Esophagus squamous epithelium (tissue), 5 donors: ENCODE measurements at regions not wholly inside any gene's neighbourhood (a gene's known extent, or its start where the extent isn't known, plus 50 kb on each side); places are given as distances from the start of the nearest gene placed in this dataset.
"Not testable (repeated sequence)": the region's sequence is repeated elsewhere in the genome, so short reads cannot be mapped to it uniquely, and the experiment has no call there.

Source experiments
- DNase-seq: peaks from one replicate; lab custom pipeline; 2025; lab: John Stamatoyannopoulos, UW
- H3K27ac ChIP-seq, 4 donors: fragments of 200-600 bp; sonication (generic); one replicate each; pipeline ENCODE4 v1.5.1; 2016 to 2019; ENCODE audit warnings: mild to moderate bottlenecking in 1 of 4
- H3K27me3 ChIP-seq, 4 donors: fragments of 200-600 bp; sonication (generic); 1 replicate in 3 of 4; 2 replicates in 1 of 4; pipeline versions ENCODE4 v1.5.1 to v1.6.0; 2017 to 2021; ENCODE audit warnings: antibody characterized with exemption in 1 of 4
- H3K36me3 ChIP-seq, 3 donors: fragments of 200-600 bp; sonication (generic); one replicate each; pipeline ENCODE4 v1.5.1; 2016 to 2019
- H3K4me1 ChIP-seq, 3 donors: fragments of 200-600 bp; sonication (generic); one replicate each; pipeline ENCODE4 v1.5.1; 2017 to 2019
- H3K4me3 ChIP-seq, 4 donors: fragments of 200-600 bp; sonication (generic); 1 replicate in 3 of 4; 2 replicates in 1 of 4; pipeline ENCODE4 v1.5.1; 2016 to 2019; ENCODE audit warnings: mild to moderate bottlenecking in 2 of 4, moderate library complexity in 1 of 4
- H3K9me3 ChIP-seq, 3 donors: fragments of 200-600 bp; sonication (generic); one replicate each; pipeline ENCODE4 v1.5.1; 2016 to 2019
- POLR2A ChIP-seq, 4 donors: fragments of 450-650 bp; IDR thresholded peaks; one replicate each; pipeline ENCODE4 v1.6.1; 2017; ENCODE audit warnings: antibody characterized with exemption in 4 of 4, mild to moderate bottlenecking in 4 of 4, moderate library complexity in 3 of 4
- WGBS, 2 donors: methylation state at CpG; one replicate each; pipeline ENCODE4 v1.1.5; 2018; 5-methylcytosine and 5-hydroxymethylcytosine counted together
- intact Hi-C: fragments of 100-400 bp; cut with DNase I; formaldehyde crosslinking; loops from one replicate; pipeline ENCODE4 v1.15.0; 2022
- TF ChIP-seq, protein P1 (sequence below), 6 experiments: fragments of 450-650 bp in 4 of 6; fragments of 200-600 bp in 2 of 6; sonication (generic) in 2 of 6; IDR thresholded peaks; one replicate each; pipeline ENCODE4 v1.5.1; 2016 to 2019; ENCODE audit warnings: antibody characterized with exemption in 6 of 6, mild to moderate bottlenecking in 4 of 6, moderate library complexity in 4 of 6
- donor health status: DM: yes; HTN: yes; CAD: no.

DNA sequence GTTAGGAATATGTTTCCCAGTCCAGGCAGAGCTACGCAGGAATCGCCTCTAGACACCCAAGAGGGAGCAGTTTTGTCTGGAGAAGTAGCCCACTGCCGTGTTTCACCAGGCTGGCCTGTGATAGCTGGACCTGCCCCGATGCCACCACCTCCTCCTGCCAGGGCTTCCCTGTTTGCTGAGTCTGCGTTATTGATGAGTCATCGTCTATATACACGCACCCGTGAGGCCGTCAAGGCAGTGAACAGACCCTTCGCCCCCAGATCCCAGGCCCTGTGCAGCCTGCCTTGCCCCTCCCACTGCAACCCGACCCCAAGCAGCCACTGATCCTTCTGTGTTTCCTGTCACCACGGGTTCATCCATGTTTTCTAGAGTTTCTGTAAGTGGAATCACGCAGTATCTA, 141.9 kb downstream of the IGLL1 start:
- DNase-seq = no peak
- Histone ChIP-seq H3K9me3 (no peaks in the 10 kb centered on the region), H3K4me1 (peaks cover 0 to 5% (median under 1%) of the 10 kb centered on the region in 3 donors), H3K27me3 (peaks cover 0 to 22% (median 0%) of the 10 kb centered on the region in 4 donors), H3K4me3 (no peak overlapping the region), H3K27ac (no peak overlapping the region), H3K36me3 (no peaks in the 10 kb centered on the region)
- TF ChIP-seq, protein P1, sequence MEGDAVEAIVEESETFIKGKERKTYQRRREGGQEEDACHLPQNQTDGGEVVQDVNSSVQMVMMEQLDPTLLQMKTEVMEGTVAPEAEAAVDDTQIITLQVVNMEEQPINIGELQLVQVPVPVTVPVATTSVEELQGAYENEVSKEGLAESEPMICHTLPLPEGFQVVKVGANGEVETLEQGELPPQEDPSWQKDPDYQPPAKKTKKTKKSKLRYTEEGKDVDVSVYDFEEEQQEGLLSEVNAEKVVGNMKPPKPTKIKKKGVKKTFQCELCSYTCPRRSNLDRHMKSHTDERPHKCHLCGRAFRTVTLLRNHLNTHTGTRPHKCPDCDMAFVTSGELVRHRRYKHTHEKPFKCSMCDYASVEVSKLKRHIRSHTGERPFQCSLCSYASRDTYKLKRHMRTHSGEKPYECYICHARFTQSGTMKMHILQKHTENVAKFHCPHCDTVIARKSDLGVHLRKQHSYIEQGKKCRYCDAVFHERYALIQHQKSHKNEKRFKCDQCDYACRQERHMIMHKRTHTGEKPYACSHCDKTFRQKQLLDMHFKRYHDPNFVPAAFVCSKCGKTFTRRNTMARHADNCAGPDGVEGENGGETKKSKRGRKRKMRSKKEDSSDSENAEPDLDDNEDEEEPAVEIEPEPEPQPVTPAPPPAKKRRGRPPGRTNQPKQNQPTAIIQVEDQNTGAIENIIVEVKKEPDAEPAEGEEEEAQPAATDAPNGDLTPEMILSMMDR (IDR thresholded peaks at IDR 0.05) = no peak
- no peak for TF ChIP-seq POLR2A (IDR thresholded peaks at IDR 0.05)
- intact Hi-C loops = no loop called here
- 27 to 39% methylated on average over 9 to 10 of the region's 13 CpGs for WGBS, 2 donors

DNA sequence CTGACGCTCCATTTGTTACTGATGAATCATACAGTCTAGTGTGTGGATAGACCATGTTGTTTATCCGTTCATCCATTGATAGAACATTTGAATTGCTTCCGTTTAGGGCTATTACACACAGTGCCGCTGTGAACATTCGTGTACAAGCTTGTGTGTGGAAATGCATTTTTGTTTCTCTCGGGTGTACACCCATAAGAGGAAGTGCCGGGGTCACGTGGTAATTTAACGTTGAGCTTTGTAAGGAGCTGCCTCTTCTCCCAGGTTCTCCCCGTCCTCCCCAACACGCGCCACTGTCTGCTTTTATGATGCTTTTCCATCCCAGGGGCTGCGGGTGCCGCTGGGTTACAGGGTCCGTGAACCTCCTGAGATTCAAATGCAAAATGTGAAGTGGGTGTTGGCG, 142.3 kb downstream of the IGLL1 start:
- WGBS, 2 donors = 81 to 84% methylated on average over 6 to 14 of the region's 16 CpGs
- TF ChIP-seq, protein P1 (IDR thresholded peaks at IDR 0.05) = no peak
- no peak for TF ChIP-seq POLR2A (IDR thresholded peaks at IDR 0.05)
- no peak for DNase-seq

DNA sequence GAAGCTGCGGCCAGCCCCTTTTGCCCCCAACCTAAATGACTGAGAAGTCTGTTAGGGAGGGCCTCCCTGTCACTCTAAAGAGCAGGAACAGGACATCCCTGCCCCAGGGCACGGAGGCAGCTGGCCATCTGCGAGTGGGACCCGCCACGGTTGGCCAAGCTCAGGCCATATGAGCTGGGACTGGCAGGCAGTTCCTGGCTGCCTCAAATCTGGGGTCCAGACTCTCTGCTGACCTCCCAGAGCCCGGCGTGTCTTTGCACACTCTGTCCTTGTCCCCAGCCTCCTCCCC, 143.0 kb downstream of the IGLL1 start:
- peaks cover 0 to 32% (median 0%) of the 10 kb centered on the region in 4 donors for H3K27me3 ChIP-seq
- intact Hi-C loops, H3K27ac ChIP-seq, H3K9me3 ChIP-seq, H3K4me3 ChIP-seq, H3K36me3 ChIP-seq, DNase-seq: not testable (repeated sequence)
- peaks cover 0 to 11% (median 2%) of the 10 kb centered on the region in 3 donors for H3K4me1 ChIP-seq
- 100% methylated on average over 2 of the region's 7 CpGs; no CpG with 5 or more reads in 1 of the 2 donors for WGBS, 2 donors

More for the DNA sequence above, 142.3 kb downstream of the IGLL1 start:
- Histone ChIP-seq H3K9me3 (no peaks in the 10 kb centered on the region), H3K4me3 (no peak overlapping the region), H3K36me3 (no peaks in the 10 kb centered on the region), H3K4me1 (peaks cover 0 to 10% (median 2%) of the 10 kb centered on the region in 3 donors), H3K27ac (no peak overlapping the region), H3K27me3 (peaks cover 0 to 26% (median 0%) of the 10 kb centered on the region in 4 donors)
- intact Hi-C loops = no loop called here

DNA sequence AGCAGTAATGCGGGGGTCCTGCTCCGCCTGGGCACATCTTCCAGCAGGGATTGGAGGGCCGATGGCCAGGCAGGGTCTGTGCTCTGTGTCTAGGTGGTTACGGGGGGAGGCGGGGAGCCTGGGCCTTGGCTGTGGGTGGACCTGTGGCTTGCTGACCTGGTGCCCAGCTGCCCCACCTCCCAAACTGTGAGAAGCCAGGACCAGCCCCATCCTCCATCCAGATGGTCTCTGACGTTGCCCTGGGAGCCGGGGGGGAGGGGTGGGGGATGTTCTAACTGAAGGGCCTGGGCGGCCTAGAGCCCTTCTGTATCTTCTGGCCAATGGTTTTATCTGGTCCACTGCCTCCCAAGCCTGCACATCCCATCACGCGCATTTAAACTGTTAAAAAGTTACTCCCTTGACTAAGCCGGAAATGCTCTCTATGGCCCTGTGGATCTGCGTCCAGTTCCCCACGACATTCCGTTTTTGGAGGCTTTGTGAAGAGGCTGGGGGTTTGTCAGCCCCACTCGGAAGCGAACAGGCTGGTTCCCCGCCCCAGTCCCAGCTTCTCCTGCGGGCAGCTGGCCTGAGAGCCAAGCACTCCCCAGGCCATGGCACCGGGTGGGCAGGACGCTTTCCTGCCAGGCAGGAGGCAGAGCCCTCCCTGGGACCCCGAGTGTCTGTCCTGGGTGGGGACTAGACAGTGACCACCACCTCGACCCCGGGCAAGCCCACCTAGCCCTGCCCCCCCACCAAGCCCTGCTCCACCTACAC, 143.6 kb downstream of the IGLL1 start:
- DNase-seq = not testable (repeated sequence)

DNA sequence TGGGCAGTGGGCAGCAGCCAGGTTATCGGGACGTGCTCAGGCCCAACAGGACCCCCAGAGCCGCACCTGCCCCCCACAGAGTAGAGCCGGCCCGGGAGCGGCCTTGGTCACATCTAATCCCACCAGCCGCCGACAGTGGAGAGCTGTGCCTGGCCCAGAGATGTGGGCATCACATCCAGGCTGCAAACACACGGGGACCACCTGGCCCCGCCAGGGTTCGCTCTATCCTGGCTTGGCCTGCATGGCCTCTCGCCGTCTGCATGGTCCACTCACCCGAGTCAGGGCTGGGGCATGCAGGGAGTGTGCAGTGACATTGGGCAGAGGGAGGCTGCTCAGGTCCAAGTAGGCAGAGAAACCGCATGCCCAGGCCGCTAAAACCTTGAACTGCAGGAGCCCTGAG, 144.9 kb downstream of the IGLL1 start:
- DNase-seq, H3K9me3 ChIP-seq, H3K27ac ChIP-seq, H3K4me3 ChIP-seq, H3K36me3 ChIP-seq, intact Hi-C loops: not testable (repeated sequence)
- peaks cover 0 to 11% (median 2%) of the 10 kb centered on the region in 3 donors for H3K4me1 ChIP-seq
- WGBS, 2 donors = 80 to 91% methylated on average over 1 to 5 of the region's 16 CpGs
- H3K27me3 ChIP-seq = peaks cover 0 to 46% (median 0%) of the 10 kb centered on the region in 4 donors

More for the DNA sequence above, 143.6 kb downstream of the IGLL1 start:
- intact Hi-C loops, H3K9me3 ChIP-seq, H3K36me3 ChIP-seq, H3K4me3 ChIP-seq, H3K27ac ChIP-seq: not testable (repeated sequence)
- H3K4me1 ChIP-seq = peaks cover 0 to 11% (median 2%) of the 10 kb centered on the region in 3 donors
- 53 to 72% methylated on average over 6 to 12 of the region's 23 CpGs for whole genome bisulfite sequencing, 2 donors
- H3K27me3 ChIP-seq = peaks cover 0 to 37% (median 0%) of the 10 kb centered on the region in 4 donors

DNA sequence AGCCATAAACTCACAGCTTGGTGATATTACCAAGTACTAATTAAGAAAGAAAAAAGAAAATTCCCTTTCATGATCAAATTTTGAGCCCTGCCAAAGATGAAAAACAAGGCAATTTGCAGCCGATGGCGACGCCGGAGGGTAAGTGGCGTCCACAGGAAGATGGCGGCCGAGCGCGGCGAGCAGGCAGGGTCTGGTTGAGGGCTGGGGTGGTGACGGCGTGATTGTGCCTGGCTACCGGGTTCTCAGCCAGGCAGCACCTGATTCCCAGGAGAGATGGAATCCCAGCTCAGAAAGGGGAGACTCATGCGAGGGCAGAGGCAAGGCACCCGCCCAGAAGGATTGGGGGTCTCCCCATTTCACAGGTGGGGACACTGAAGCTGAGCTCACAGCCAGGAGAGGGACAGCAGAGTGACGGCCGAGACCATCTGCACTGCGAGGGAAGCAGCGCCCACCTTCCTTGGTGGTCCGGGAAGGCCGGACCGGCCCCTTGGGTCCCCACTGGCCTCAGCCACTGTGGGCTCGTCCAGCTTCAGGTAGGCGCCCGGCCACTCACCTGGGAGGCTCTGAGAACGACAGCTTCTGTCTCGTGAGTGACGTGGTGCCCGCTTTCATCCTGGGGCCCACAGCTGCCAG, 145.8 kb downstream of the IGLL1 start:
- H3K9me3 ChIP-seq, DNase-seq, H3K36me3 ChIP-seq, H3K4me3 ChIP-seq, intact Hi-C loops, H3K27ac ChIP-seq: not testable (repeated sequence)
- WGBS, 2 donors = 85 to 94% methylated on average over 13 to 14 of the region's 29 CpGs
- H3K4me1 ChIP-seq = peaks cover 0 to 11% (median 2%) of the 10 kb centered on the region in 3 donors
- peaks cover 0 to 42% (median 0%) of the 10 kb centered on the region in 4 donors for H3K27me3 ChIP-seq
